WTC11 (cell line): ENCODE measurements at regions not wholly inside any gene's neighbourhood (a gene's known extent, or its start where the extent isn't known, plus 50 kb on each side); places are given as distances from the start of the nearest gene placed in this dataset.

Experiments used
- ATAC-seq: fragments of 200-7000 bp; cut with Tn5 transposase; 2 replicates; pipeline ENCODE4 v1.10.0; 2021; ENCODE audit warnings: mild to moderate bottlenecking, moderate library complexity
- CTCF ChIA-PET: fragments of 300-600 bp; sonication (Branson Sonifier 250); formaldehyde crosslinking; loops from one replicate; lab custom pipeline; 2021; ENCODE audit warnings: antibody characterized with exemption; lab: Charles Lee
- POLR2A ChIA-PET: fragments of 350-600 bp; sonication (Branson Sonifier 250); formaldehyde crosslinking; loops from one replicate; lab custom pipeline; 2021; ENCODE audit warnings: antibody characterized with exemption; lab: Charles Lee
- DNase-seq: peaks from one replicate; pipeline ENCODE4 v3.0.0; 2021; ENCODE audit warnings: low spot score
- H3K27ac Mint-ChIP-seq: 2 replicates; pipeline ENCODE4 v1.8.0; 2021; ENCODE audit warnings: mixed read lengths
- H3K27me3 Mint-ChIP-seq: 2 replicates; pipeline ENCODE4 v1.8.0; 2021; ENCODE audit warnings: low read depth, mild to moderate bottlenecking, moderate library complexity, mixed read lengths
- H3K36me3 Mint-ChIP-seq: 2 replicates; pipeline ENCODE4 v1.8.0; 2021; ENCODE audit warnings: mixed read lengths
- H3K4me1 Mint-ChIP-seq: 2 replicates; pipeline ENCODE4 v1.8.0; 2022; ENCODE audit warnings: mixed read lengths
- H3K4me3 Mint-ChIP-seq: 2 replicates; pipeline ENCODE4 v1.8.0; 2021; ENCODE audit warnings: mild to moderate bottlenecking, moderate library complexity, mixed read lengths
- H3K9me3 Mint-ChIP-seq: 2 replicates; pipeline ENCODE4 v1.8.0; 2021; ENCODE audit warnings: mixed read lengths
- E2F4 ChIP-seq: sonication (generic); formaldehyde crosslinking; IDR thresholded peaks from 2 replicates; pipeline ENCODE4 v1.8.1; 2022; ENCODE audit warnings: low read depth, mild to moderate bottlenecking, moderate library complexity, missing genetic modification reagents, borderline replicate concordance
- ETV6 ChIP-seq: sonication (generic); formaldehyde crosslinking; IDR thresholded peaks from 2 replicates; pipeline ENCODE4 v1.8.1; 2022; ENCODE audit warnings: mild to moderate bottlenecking, missing genetic modification reagents
- FOXK1 ChIP-seq: sonication (generic); formaldehyde crosslinking; IDR thresholded peaks from 2 replicates; pipeline ENCODE4 v1.8.0; 2022; ENCODE audit warnings: mild to moderate bottlenecking, moderate library complexity, missing genetic modification reagents
- GABPB1 ChIP-seq: sonication (generic); formaldehyde crosslinking; IDR thresholded peaks from 2 replicates; pipeline ENCODE4 v1.8.1; 2023; ENCODE audit warnings: mild to moderate bottlenecking, missing genetic modification reagents
- GTF2I ChIP-seq: fragments of 250-450 bp; sonication (Bioruptor Pico); conservative IDR thresholded peaks from 2 replicates; pipeline ENCODE4 v1.4.0; 2021; ENCODE audit warnings: mild to moderate bottlenecking
- KAT7 ChIP-seq: sonication (generic); formaldehyde crosslinking; IDR thresholded peaks from 2 replicates; pipeline ENCODE4 v1.8.1; 2023; ENCODE audit warnings: missing genetic modification reagents, mild to moderate bottlenecking, borderline replicate concordance
- MXD4 ChIP-seq: fragments of 250-450 bp; sonication (Bioruptor Pico); IDR thresholded peaks from 2 replicates; pipeline ENCODE4 v1.8.0; 2021; ENCODE audit warnings: mild to moderate bottlenecking, moderate library complexity, borderline replicate concordance
- NR3C1 ChIP-seq: sonication (generic); formaldehyde crosslinking; conservative IDR thresholded peaks from 2 replicates; pipeline ENCODE4 v1.8.1; 2023; ENCODE audit warnings: low read depth, mild to moderate bottlenecking, missing genetic modification reagents
- OVOL2 ChIP-seq: fragments of 250-450 bp; sonication (Bioruptor Pico); IDR thresholded peaks from 2 replicates; pipeline ENCODE4 v1.9.0; 2021; ENCODE audit warnings: mild to moderate bottlenecking, borderline replicate concordance
- RELA ChIP-seq: sonication (generic); formaldehyde crosslinking; IDR thresholded peaks from 2 replicates; pipeline ENCODE4 v1.8.1; 2022; ENCODE audit warnings: missing genetic modification reagents, mild to moderate bottlenecking, borderline replicate concordance
- SMAD4 ChIP-seq: sonication (generic); formaldehyde crosslinking; IDR thresholded peaks from 2 replicates; pipeline ENCODE4 v1.8.0; 2022; ENCODE audit warnings: mild to moderate bottlenecking, missing genetic modification reagents
- TP53 ChIP-seq: sonication (generic); formaldehyde crosslinking; IDR thresholded peaks from 2 replicates; pipeline ENCODE4 v1.8.1; 2023; ENCODE audit warnings: mild to moderate bottlenecking, missing genetic modification reagents
- USF2 ChIP-seq: sonication (generic); formaldehyde crosslinking; IDR thresholded peaks from 2 replicates; pipeline ENCODE4 v1.8.1; 2023; ENCODE audit warnings: mild to moderate bottlenecking, missing genetic modification reagents, moderate library complexity
- ZBTB43 ChIP-seq: sonication (generic); formaldehyde crosslinking; IDR thresholded peaks from 2 replicates; pipeline ENCODE4 v1.8.1; 2023; ENCODE audit warnings: mild to moderate bottlenecking, missing genetic modification reagents
- ZNF138 ChIP-seq: sonication (generic); formaldehyde crosslinking; conservative IDR thresholded peaks from 2 replicates; pipeline ENCODE4 v1.8.1; 2022; ENCODE audit warnings: mild to moderate bottlenecking, moderate library complexity, missing genetic modification reagents
- ZNF416 ChIP-seq: fragments of 250-450 bp; sonication (Bioruptor Pico); IDR thresholded peaks from 2 replicates; pipeline ENCODE4 v1.9.0; 2021; ENCODE audit warnings: mild to moderate bottlenecking, inconsistent platforms
- ZNF425 ChIP-seq: fragments of 250-450 bp; sonication (Bioruptor Pico); conservative IDR thresholded peaks from 2 replicates; pipeline ENCODE4 v1.9.0; 2021; ENCODE audit warnings: mild to moderate bottlenecking
- ZNF512 ChIP-seq: sonication (generic); formaldehyde crosslinking; IDR thresholded peaks from 2 replicates; pipeline ENCODE4 v1.8.1; 2022; ENCODE audit warnings: missing genetic modification reagents, borderline replicate concordance
- ZNF532 ChIP-seq: fragments of 250-450 bp; sonication (Bioruptor Pico); IDR thresholded peaks from 2 replicates; pipeline ENCODE4 v1.9.0; 2021; ENCODE audit warnings: mild to moderate bottlenecking, borderline replicate concordance
- TF ChIP-seq, protein P1 (sequence below): fragments of 250-450 bp; sonication (Bioruptor Pico); IDR thresholded peaks from 2 replicates; pipeline ENCODE4 v1.8.0; 2021; ENCODE audit warnings: mild to moderate bottlenecking

GRCh38 chr3:124611520-124611919, 118.7 kb upstream of the UMPS start:
- H3K36me3 Mint-ChIP-seq, result no peaks in the 10 kb centered on the region
- H3K9me3 Mint-ChIP-seq, result no peaks in the 10 kb centered on the region
- ChIA-PET CTCF (interaction anchor here (1.2 kb wide), 1 partner anchor 77 kb away, joined by 6 read pairs; no protein-coding TSS in a partner anchor), POLR2A (no interaction called here)
- no peaks in the 10 kb centered on the region for H3K27me3 Mint-ChIP-seq
- DNase-seq, result no peak
- TF ChIP-seq GABPB1 (peak; percentile 87), GTF2I (no peak)
- TF ChIP-seq, all 79 proteins: peak for 1
- Mint-ChIP-seq H3K4me1 (peaks cover 9% of the 10 kb centered on the region), H3K4me3 (no peak overlapping the region), H3K27ac (no peak overlapping the region)
- ATAC-seq, result no peak

- H3K4me3 Mint-ChIP-seq, result no peak overlapping the region
- ATAC-seq, result no peak
- H3K36me3 Mint-ChIP-seq, result no peaks in the 10 kb centered on the region
- no peaks in the 10 kb centered on the region for H3K9me3 Mint-ChIP-seq
- TF ChIP-seq OVOL2 (CRISPR knock-in tag) (no peak), ZNF416 (CRISPR knock-in tag) (no peak), ETV6 (CRISPR knock-in tag) (no peak), ZBTB43 (CRISPR knock-in tag) (no peak), RELA (CRISPR knock-in tag) (no peak), FOXK1 (no peak), ZNF138 (CRISPR knock-in tag) (no peak), SMAD4 (CRISPR knock-in tag) (no peak), TP53 (CRISPR knock-in tag) (no peak), KAT7 (CRISPR knock-in tag) (no peak), USF2 (no peak), ZNF425 (no peak), E2F4 (CRISPR knock-in tag) (no peak), ZNF532 (CRISPR knock-in tag) (no peak), MXD4 (CRISPR knock-in tag) (no peak), ZNF512 (CRISPR knock-in tag) (no peak), NR3C1 (CRISPR knock-in tag) (no peak)
- TF ChIP-seq, protein P1, sequence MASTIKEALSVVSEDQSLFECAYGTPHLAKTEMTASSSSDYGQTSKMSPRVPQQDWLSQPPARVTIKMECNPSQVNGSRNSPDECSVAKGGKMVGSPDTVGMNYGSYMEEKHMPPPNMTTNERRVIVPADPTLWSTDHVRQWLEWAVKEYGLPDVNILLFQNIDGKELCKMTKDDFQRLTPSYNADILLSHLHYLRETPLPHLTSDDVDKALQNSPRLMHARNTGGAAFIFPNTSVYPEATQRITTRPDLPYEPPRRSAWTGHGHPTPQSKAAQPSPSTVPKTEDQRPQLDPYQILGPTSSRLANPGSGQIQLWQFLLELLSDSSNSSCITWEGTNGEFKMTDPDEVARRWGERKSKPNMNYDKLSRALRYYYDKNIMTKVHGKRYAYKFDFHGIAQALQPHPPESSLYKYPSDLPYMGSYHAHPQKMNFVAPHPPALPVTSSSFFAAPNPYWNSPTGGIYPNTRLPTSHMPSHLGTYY (CRISPR knock-in tag), result no peak
- H3K27ac Mint-ChIP-seq, result no peak overlapping the region
- CTCF ChIA-PET, result interaction anchor here (0.7 kb wide), 1 partner anchor 29 kb away, joined by 3 read pairs; no protein-coding TSS in a partner anchor
- no peaks in the 10 kb centered on the region for H3K27me3 Mint-ChIP-seq
- H3K4me1 Mint-ChIP-seq, result peaks cover 23% of the 10 kb centered on the region
- no peak for DNase-seq
- POLR2A ChIA-PET, result no interaction called here
Observed at GRCh38 chr3:124615896-124616543, 114.2 kb upstream of the UMPS start.
